HG02678 (cell line): ENCODE measurements at regions not wholly inside any gene's neighbourhood (a gene's known extent, or its start where the extent isn't known, plus 50 kb on each side); places are given as distances from the start of the nearest gene placed in this dataset.

Experiments
- ATAC-seq: cut with Tn5 transposase; IDR thresholded peaks from one replicate; pipeline ENCODE4 v1.9.1; 2021; ENCODE audit warnings: mild to moderate bottlenecking, moderate library complexity; ENCODE audit not compliant: unreplicated experiment

DNA sequence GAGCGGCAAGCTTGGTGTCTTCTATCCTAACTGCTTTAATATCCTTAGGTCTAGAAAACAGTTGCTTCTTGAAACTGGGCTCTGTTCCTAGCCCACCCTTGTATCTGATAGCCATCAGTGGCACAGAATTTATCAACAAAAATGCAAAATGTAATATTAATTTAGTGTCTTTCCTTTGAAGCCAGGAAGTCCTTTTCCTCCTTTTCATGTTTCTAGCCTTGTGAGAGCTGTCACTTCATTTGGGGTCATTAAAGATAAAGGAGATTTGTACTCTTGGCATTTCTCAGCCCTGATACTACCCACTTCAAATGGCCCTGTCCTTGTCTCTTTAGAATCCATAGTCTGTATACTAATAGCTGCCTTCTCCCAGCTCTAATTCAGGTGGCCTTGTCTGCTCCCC, 111.0 kb downstream of the GAS1 start:
- ATAC-seq, result no peak

DNA sequence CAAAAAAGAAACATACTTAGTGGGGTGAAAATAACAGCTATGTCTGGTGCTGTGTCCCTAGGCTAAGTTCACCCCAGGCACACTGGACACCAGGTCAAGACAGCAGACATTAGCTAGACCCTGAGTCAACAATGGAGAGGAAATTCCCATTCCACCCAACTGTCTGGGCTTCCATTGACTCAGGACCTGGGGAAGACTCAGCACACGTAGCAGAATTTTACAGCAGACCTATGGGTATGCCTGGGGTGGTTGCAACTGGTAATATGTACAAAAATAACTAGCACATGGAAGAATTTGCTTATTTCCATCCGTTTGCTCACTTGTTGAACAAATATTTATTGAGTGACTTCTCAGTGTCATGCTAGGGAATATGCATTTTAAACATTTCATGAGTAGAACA, 117.0 kb downstream of the GAS1 start:
- ATAC-seq, result no peak

GRCh38 chr9:86829496-86830046, 117.7 kb downstream of the GAS1 start:
- ATAC-seq, result no peak

DNA sequence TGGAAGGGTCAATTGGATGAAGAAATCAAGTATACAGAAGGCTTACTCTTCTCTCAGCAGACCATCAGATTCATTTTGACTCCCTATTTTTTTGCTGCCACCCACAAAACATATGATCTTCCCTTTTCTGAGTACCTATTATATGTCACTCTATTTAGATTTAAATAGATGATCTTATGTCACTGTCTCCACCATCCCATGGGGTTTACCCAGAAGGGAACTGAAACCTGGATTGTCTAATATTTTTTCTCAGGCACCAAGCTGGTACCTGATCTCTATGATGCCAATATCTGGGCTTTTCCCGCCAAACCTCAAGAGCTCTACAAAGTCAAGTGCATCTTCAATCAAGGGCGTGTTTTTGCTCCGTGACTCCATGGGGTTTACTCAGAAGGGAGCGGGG, 118.7 kb downstream of the GAS1 start:
- no peak for ATAC-seq

- no peak for ATAC-seq
Measured at GRCh38 chr9:86827893-86828292, 119.4 kb downstream of the GAS1 start.

DNA sequence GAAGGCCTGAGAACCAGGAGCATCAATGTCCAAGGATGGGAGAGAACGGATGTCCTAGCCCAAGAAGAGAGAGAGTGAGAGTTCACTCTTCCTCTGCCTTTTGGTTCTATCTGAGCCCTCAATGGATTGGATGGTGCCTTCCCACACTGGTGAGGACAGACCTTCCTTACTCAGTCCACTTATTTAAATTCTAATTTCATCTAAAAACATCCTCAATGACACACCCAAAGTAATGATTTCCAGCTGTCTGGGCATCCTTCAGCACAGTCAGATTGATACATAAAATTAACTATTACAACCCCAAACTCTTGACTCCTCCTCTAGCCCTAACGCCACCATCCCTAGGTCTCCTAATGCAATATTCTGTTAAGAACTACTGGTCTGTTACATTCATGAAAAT, 122.0 kb downstream of the GAS1 start:
- ATAC-seq, result no peak

GRCh38 chr9:86822006-86822801, 125.1 kb downstream of the GAS1 start:
- ATAC-seq, result no peak

DNA sequence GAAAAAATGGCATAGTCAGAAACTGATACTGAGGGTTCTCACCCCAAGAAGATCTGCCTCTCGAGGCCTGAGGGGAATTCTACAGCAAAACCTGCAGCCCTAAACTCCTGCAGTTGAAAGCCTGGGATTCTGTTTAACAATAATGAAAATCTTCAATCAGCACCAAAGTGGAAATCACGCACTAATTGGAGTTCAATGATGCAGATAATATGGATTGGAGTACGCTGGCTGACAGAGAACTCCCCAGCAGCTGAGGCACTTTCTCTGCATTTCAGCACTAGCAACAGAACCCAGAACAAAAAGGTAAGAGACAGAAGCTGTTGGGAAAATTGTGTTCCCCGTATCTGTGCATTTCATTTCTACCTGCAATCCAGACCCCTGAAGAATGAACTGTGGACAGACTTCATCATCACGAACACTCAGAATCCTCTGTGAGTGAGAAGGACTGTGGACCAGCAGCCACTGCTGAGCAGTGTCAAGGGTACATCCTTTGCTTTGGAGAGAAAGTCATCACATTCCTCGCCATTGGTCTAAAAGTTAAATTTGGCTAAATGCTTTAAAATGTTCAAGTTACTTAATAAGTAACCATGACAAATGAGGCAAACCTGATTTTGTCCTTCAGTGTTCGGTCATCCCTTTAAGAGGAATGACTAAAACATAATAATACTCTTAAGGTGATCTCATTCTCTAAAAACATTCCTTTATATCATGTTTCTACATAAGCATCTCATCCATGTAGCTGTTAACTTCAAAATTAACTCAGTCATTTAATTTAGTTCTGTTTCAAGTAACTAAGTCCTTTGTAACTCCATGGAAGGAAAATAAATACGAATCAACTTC, 126.1 kb downstream of the GAS1 start:
- no peak for ATAC-seq

DNA sequence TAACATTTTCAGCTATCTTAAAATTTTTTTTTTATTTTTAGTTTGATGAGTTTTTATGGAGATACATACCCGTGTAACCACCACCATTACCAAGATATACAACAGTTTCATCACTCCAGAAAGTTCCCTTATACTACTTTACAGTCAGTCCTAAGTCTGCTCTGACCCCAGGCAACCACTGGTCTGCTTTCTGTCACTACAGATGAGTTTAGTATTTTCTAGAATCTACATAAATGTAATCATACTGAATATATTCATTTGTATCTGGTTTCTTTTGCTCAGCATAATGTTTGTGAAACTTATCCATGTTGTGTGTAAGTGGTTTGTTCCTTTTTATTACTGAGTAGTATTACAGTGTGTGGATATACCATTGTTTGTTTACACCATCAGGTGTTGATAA, 127.8 kb downstream of the GAS1 start:
- no peak for ATAC-seq

DNA sequence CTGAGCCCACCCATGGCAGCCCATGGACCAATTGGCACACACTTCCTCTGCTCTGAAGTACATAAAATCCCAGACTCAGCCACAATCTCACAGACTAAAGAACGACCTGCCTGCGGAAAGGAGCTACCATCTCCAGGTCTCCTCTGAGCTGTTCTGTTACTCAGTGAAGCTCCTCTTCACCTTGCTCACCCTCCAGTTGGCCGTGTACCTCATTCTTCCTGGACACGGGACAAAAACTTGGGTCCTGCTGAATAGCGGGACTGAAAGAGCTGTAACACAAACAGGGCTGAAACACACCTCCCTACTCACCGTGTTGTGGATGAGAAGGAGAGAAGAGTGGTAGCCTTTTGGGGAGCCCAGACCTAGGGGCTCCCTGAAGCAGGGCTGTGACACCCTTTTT, 128.7 kb downstream of the GAS1 start:
- no peak for ATAC-seq

DNA sequence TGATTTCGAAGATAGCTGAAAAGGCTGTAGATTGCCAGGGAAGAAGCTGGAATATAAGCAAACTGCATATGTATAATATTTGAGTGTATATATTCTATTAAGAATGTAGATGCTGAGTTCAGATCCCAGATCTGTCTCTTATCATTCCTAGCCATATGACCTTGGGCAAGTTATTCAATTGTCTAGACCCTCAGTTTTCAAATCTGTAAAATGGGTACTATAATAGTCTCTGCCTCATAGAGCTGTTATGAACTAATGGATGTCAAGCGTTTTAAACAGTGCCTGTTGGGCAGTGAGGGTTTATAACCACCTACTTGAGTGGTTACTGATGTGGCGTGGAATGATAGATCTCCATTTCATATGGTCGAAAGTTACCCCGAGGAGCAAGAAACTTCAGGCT, 130.4 kb downstream of the GAS1 start:
- ATAC-seq, result no peak

DNA sequence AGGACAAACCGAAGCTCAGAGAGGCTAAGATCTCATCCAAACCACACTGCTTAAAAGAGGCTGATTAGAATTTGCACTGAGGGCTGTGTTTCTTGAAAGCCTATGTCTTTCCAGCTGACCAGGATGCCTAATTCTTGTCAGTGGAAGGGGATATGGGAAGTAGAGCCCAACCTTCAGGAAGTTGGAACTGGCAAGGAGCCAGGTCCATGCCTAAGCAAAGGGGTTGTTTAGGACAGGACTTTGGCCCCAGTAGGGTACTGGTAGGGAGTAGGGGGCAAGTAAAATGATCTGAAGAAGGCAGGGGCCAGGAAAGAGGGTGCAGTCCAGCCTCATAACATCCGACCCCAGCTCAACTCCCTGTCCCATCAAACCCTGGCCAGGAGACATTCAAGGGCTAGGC, 130.9 kb downstream of the GAS1 start:
- no peak for ATAC-seq

- ATAC-seq, result no peak
Measured at GRCh38 chr9:86812616-86813015, 134.7 kb downstream of the GAS1 start.

GRCh38 chr9:86809759-86810367, 137.4 kb downstream of the GAS1 start:
- no peak for ATAC-seq

GRCh38 chr9:86809151-86809550, 138.2 kb downstream of the GAS1 start:
- ATAC-seq, result no peak

DNA sequence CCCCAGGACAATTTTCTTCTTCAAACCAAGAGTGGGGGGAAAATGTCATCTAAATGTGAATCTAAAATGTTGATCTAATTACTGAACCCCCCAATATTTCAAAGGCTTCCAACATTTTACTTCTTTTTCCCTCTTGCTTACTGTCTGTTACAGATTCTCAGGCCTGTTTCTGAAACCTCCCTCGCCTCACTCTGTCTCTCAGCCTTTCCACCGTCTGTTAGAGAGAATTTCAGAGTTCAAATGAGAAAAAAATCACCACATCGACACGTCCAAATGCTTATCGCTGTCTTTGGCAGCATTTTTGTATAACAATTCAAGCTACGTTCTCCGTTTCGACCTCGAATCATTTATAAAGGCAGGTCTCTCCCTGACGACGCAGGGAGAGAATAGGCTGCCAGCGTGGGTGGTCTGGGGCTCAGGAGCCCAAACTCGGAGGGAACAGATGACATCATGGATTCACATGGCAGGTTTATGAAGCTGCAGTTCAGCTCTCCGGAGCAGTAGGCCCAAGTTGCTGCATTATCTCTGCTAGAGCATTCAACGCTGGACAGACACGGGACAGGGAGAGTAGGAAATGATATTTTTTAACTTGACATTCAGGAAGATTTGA, 139.8 kb downstream of the GAS1 start:
- ATAC-seq, result no peak

- no peak for ATAC-seq
Measured at GRCh38 chr9:86804011-86804410, 143.3 kb downstream of the GAS1 start.

GRCh38 chr9:86802900-86803673, 144.2 kb downstream of the GAS1 start:
- no peak for ATAC-seq

- no peak for ATAC-seq
Measured at GRCh38 chr9:86801246-86801645, 146.1 kb downstream of the GAS1 start.

GRCh38 chr9:86800681-86801080, 146.6 kb downstream of the GAS1 start:
- ATAC-seq, result no peak
